Prostate gland (tissue), 2 donors: ENCODE measurements at regions not wholly inside any gene's neighbourhood (a gene's known extent, or its start where the extent isn't known, plus 50 kb on each side); places are given as distances from the start of the nearest gene placed in this dataset.

Experiments used
- POLR2A ChIP-seq: fragments of 450-650 bp; IDR thresholded peaks from one replicate; pipeline ENCODE4 v1.6.1; 2016; ENCODE audit warnings: antibody characterized with exemption, mild to moderate bottlenecking
- TF ChIP-seq, protein P1 (sequence below), 4 experiments: fragments of 200-600 bp in 2 of 4; fragments of 450-650 bp in 2 of 4; sonication (generic) in 2 of 4; IDR thresholded peaks; 1 replicate in 3 of 4; 2 replicates in 1 of 4; pipeline ENCODE4 v1.5.1; 2016 to 2019; ENCODE audit warnings: antibody characterized with exemption in 4 of 4, mild to moderate bottlenecking in 2 of 4, moderate library complexity in 2 of 4

DNA sequence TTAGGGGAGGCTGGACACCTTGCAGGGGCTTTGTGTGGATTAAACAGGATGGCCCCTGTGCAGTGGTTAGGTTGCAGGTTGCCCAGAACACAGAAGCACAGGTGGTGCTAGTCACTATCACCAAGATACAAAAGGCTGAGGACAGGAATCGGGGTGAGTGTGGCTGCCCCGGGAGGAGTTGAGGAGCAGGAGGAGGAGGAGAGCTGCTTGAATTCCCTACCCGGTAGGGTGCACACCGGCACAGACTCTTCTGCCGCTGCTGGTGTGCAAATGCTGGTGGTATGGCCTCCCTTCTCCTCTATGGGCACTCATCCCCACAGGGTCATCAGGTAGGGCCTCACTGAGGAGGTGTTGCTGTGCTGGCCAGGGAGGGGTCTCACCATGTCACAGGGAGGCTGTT, 67.5 kb upstream of the SMAD6 start:
- no peak for TF ChIP-seq POLR2A
- TF ChIP-seq, protein P1, sequence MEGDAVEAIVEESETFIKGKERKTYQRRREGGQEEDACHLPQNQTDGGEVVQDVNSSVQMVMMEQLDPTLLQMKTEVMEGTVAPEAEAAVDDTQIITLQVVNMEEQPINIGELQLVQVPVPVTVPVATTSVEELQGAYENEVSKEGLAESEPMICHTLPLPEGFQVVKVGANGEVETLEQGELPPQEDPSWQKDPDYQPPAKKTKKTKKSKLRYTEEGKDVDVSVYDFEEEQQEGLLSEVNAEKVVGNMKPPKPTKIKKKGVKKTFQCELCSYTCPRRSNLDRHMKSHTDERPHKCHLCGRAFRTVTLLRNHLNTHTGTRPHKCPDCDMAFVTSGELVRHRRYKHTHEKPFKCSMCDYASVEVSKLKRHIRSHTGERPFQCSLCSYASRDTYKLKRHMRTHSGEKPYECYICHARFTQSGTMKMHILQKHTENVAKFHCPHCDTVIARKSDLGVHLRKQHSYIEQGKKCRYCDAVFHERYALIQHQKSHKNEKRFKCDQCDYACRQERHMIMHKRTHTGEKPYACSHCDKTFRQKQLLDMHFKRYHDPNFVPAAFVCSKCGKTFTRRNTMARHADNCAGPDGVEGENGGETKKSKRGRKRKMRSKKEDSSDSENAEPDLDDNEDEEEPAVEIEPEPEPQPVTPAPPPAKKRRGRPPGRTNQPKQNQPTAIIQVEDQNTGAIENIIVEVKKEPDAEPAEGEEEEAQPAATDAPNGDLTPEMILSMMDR (IDR thresholded peaks at IDR 0.05) = no peak
